ENCODE measurements at regions not wholly inside any gene's neighbourhood (a gene's known extent, or its start where the extent isn't known, plus 50 kb on each side); places are given as distances from the start of the nearest gene placed in this dataset.

- Mint-ChIP-seq H3K36me3 (ENCODE audit: low read depth) (no peaks in the 10 kb centered on the region), H3K27me3 (ENCODE audit: low read depth) (peaks cover 2% of the 10 kb centered on the region), H3K27ac (ENCODE audit: unreplicated experiment) (no peak overlapping the region), H3K9me3 (ENCODE audit: low read depth) (peaks cover 7% of the 10 kb centered on the region), H3K4me1 (ENCODE audit: low read depth) (no peaks in the 10 kb centered on the region), H3K4me3 (ENCODE audit: unreplicated experiment) (no peak overlapping the region)
- no peak for TF ChIP-seq CTCF (IDR thresholded peaks at IDR 0.05)
- no peak for DNase-seq (ENCODE audit: low spot score)
Observed at GRCh38 chr10:125605167-125605566, 77.8 kb downstream of the TEX36 start.

- no peak for TF ChIP-seq CTCF (IDR thresholded peaks at IDR 0.05)
- DNase-seq (ENCODE audit: low spot score), result no peak
Observed at GRCh38 chr10:125602825-125603224, 80.1 kb downstream of the TEX36 start.

GRCh38 chr10:125599194-125599593, 83.8 kb downstream of the TEX36 start:
- Mint-ChIP-seq H3K27ac (ENCODE audit: unreplicated experiment) (no peak overlapping the region), H3K9me3 (ENCODE audit: low read depth) (peaks cover 35% of the 10 kb centered on the region), H3K4me1 (ENCODE audit: low read depth) (no peaks in the 10 kb centered on the region), H3K36me3 (ENCODE audit: low read depth) (peaks cover 6% of the 10 kb centered on the region), H3K27me3 (ENCODE audit: low read depth) (peaks cover 4% of the 10 kb centered on the region), H3K4me3 (ENCODE audit: unreplicated experiment) (no peak overlapping the region)
- no peak for TF ChIP-seq CTCF (IDR thresholded peaks at IDR 0.05)
- DNase-seq (ENCODE audit: low spot score), result no peak

More at GRCh38 chr10:125602825-125603224, 80.1 kb downstream of the TEX36 start:
- Mint-ChIP-seq H3K36me3 (ENCODE audit: low read depth) (no peaks in the 10 kb centered on the region), H3K4me1 (ENCODE audit: low read depth) (no peaks in the 10 kb centered on the region), H3K27ac (ENCODE audit: unreplicated experiment) (no peak overlapping the region), H3K9me3 (ENCODE audit: low read depth) (peaks cover 15% of the 10 kb centered on the region), H3K4me3 (ENCODE audit: unreplicated experiment) (no peak overlapping the region), H3K27me3 (ENCODE audit: low read depth) (no peaks in the 10 kb centered on the region)

GRCh38 chr10:125595911-125596310, 87.1 kb downstream of the TEX36 start:
- Mint-ChIP-seq H3K36me3 (ENCODE audit: low read depth) (peaks cover 6% of the 10 kb centered on the region), H3K27me3 (ENCODE audit: low read depth) (peaks cover 14% of the 10 kb centered on the region), H3K4me3 (ENCODE audit: unreplicated experiment) (no peak overlapping the region), H3K27ac (ENCODE audit: unreplicated experiment) (no peak overlapping the region), H3K9me3 (ENCODE audit: low read depth) (peaks cover 35% of the 10 kb centered on the region), H3K4me1 (ENCODE audit: low read depth) (no peaks in the 10 kb centered on the region)
- TF ChIP-seq CTCF (IDR thresholded peaks at IDR 0.05), result no peak
- DNase-seq (ENCODE audit: low spot score), result no peak

GRCh38 chr10:125593644-125594043, 89.3 kb downstream of the TEX36 start:
- Mint-ChIP-seq H3K27me3 (ENCODE audit: low read depth) (peaks cover 17% of the 10 kb centered on the region), H3K27ac (ENCODE audit: unreplicated experiment) (no peak overlapping the region), H3K4me1 (ENCODE audit: low read depth) (no peaks in the 10 kb centered on the region), H3K4me3 (ENCODE audit: unreplicated experiment) (no peak overlapping the region), H3K9me3 (ENCODE audit: low read depth) (peaks cover 20% of the 10 kb centered on the region), H3K36me3 (ENCODE audit: low read depth) (peaks cover 6% of the 10 kb centered on the region)
- TF ChIP-seq CTCF (IDR thresholded peaks at IDR 0.05), result no peak
- DNase-seq (ENCODE audit: low spot score), result no peak
